GM12801 (cell line): ENCODE measurements at regions not wholly inside any gene's neighbourhood (a gene's known extent, or its start where the extent isn't known, plus 50 kb on each side); places are given as distances from the start of the nearest gene placed in this dataset.

Experiments
- CTCF ChIP-seq: IDR thresholded peaks from one replicate; pipeline ENCODE4 v1.5.1; 2011; ENCODE audit warnings: control low read depth; ENCODE audit not compliant: insufficient read length; ENCODE audit errors: extremely low read depth

- TF ChIP-seq CTCF: no peak
These were observed 1072.1 kb downstream of the OTOL1 start for GRCh38 chr3:162568706-162569105.

GRCh38 chr3:162569314-162569713 lies 1072.7 kb downstream of the OTOL1 start:
- no peak for TF ChIP-seq CTCF

GRCh38 chr3:162584986-162585385 lies 1088.4 kb downstream of the OTOL1 start:
- no peak for TF ChIP-seq CTCF

GRCh38 chr3:162586591-162586990 lies 1090.0 kb downstream of the OTOL1 start:
- TF ChIP-seq CTCF: no peak

GRCh38 chr3:162597226-162597625 lies 1100.6 kb downstream of the OTOL1 start:
- TF ChIP-seq CTCF: no peak

GRCh38 chr3:162601101-162601670 lies 1104.6 kb downstream of the OTOL1 start:
- TF ChIP-seq CTCF: no peak

GRCh38 chr3:162602619-162603018 lies 1106.0 kb downstream of the OTOL1 start:
- no peak for TF ChIP-seq CTCF
